ENCODE measurements at regions not wholly inside any gene's neighbourhood (a gene's known extent, or its start where the extent isn't known, plus 50 kb on each side); places are given as distances from the start of the nearest gene placed in this dataset.
A peak's percentile ranks its signal among the peaks of the same experiment; 100 is the strongest.

- FAIRE-seq = no peak
Observed at GRCh38 chr4:4689694-4690440, 148.0 kb upstream of the STX18 start.

DNA sequence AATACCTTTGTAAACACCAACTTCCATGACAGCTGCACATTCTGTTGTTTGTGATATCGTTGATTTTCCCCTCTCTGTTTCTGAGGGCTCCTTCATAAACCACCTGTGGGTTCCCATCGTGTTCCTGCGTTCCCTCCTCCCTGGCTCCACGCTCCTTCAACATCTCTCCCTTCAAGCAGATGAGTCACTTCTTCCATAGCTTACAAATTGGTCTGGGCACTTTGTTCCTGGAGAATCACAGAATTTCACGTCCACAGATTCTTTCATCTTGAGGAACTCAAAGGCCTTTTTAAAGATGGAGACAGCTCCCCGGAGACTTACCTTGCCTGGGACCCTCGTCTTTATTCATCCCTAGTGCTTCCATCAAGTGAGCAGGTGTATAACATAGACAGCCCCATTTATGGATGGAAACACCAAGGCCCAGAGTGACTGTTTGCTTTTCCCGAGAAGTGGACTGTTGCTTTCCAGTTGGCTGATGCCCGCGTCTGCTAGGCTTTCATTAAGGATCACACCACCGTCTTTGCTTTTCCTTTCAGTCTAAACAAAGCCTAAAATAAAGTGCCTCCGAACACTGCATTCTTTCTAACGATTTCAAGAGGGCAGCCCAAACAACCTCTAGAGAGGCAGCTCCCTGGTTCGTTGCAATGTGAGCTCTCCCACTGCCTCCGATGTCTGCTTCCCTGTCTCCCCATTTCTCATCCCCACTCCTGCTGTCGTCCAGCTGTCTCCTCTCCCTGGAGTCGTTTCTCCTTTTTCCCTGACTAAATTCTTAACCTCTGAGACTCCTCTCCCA lies 146.3 kb upstream of the STX18 start:
- no peak for FAIRE-seq

DNA sequence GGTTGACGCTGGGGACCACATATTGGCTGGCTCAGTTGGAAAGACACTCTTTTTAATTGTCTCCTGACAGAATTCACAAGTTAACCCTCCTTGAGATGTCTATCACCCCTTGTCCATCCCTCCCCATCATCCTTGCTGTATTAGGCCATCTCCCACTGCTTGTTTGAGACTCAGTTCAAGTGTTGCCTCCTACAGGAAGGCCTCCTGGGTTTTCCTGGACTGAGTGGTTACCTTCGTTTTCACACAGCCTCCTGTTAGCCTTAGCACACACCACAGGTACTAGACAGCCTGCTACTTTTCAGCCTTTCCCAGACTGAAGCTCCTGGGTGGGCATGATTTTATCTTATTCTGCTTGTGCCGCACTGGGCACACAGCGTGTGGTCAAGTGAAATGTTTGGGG lies 145.3 kb upstream of the STX18 start:
- FAIRE-seq = no peak

DNA sequence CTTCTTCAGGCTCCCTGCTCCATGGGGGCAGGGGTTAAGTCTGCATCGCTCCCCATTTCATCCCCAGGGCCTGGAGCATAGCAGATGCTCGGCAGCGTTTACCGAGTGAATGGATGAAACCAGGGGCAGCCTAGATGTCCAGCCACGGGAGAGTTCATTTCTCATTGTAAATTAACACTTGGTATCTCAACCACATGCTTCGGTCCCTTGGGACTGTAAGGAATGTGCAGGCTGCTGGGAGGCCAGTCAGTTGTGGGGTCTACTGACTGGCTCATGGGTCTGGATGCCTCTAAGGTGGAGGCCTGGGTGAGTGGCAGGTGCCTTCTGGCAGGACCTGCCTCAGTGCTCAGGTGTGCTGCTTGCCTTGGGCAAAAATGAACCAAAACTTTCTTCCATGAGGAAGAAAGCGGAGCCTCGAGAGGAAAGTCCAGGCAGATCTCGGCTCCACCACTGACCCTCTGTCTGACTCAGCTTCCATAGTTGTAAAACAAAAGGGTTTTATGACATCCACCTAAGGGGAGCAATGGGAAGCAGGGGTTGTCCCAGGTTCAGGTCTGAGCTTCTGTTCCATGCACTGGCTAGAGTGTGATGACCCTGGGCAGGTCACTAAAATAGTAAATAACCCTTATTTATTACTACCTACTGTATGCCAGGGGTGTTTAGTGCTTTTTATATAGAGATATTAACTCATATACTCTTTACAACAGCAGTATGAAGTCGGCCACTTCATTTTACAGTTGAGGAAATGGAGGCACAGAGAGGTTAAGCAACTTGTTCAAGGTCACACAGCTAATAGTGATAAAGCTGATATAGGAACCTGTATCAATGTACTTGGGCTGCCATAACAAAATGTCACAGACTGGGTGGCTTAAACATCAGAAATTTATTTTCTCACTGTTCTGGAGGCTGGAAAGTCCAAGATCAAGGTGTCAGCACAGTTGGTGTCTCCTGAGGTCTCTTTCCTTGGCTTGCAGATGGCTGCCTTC lies 144.3 kb upstream of the STX18 start:
- FAIRE-seq = no peak

DNA sequence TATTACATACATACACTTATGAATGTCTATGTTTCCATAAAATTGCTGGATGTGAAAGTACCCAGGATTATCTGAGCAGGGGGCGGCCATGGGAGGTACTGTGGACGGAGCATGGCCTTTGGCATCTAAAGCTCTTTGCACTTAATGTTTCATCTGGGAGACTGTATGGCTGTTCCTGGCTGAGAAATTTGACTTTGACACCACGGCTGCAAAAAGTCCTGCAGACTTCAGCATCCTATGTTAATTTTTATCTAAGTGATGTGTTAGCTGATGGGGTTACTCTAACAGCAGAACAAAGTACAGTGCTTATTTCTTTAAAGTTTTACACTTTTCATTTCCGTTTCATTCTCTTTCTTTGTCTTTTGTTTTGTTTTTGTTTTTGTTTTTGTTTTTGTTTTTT lies 139.8 kb upstream of the STX18 start:
- FAIRE-seq = no peak

DNA sequence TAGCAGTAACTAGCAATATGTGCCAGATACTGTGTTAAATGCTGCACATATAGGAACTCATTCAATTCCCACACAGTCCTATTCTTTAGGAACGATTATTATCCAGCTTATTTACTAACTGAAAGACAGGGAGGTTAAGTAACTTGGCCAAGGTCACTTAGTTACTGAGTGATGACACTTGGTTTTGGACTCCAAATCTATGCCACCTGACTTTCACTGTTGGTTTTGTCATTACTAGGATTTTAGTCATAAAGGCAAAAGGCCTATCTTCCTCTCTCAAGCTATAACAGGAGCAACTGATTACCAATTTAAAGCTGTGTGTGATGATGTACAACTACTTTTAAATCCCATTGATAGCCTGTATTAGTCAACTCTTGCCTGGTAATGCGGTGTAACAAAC lies 138.9 kb upstream of the STX18 start:
- FAIRE-seq = no peak

GRCh38 chr4:4680243-4680642 lies 138.4 kb upstream of the STX18 start:
- FAIRE-seq = no peak

GRCh38 chr4:4677556-4678522 lies 136.0 kb upstream of the STX18 start:
- peak; percentile 79 for FAIRE-seq

DNA sequence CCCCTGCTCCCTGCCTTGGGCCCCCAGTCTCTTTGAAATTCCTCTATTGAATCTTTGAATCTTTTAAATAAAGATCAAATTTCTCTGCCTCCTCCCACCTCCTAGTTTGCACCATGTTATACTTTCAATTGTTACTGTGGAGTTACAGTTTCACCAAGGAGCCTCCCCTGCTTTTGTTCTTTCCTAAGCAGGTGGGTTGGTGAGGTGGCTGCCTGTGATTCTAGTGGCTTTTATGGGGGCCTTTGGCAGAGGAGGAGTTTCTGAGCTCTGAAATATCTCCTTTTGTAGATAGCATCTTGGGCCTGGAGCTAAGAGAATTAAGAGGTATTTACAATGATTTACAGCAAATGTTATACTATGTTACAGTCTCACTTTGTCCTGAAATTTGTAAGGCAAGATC lies 133.8 kb upstream of the STX18 start:
- no peak for FAIRE-seq

- FAIRE-seq = no peak
Observed at GRCh38 chr4:4675051-4675581, 133.3 kb upstream of the STX18 start.

DNA sequence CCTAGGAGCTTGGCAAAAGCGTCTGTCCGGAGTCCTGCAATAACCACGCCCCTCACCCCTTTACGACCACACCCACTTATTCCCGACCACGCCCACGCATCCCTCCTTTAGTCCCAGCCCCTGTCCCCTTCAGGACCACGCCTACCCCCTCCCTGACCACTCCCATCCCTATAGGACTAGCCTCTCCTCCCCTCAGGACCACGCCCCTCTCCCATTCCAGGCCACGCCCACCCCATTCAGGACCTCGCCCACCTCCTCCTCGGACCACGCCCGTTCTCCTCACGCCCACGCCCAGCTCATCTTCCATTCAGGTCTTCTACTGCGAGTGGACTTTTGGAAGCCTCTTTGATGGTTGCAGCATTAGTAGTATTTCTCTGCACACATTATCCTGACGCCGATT lies 131.2 kb upstream of the STX18 start:
- FAIRE-seq = peak; percentile 96

- no peak for FAIRE-seq
Observed at GRCh38 chr4:4672402-4672801, 130.6 kb upstream of the STX18 start.

DNA sequence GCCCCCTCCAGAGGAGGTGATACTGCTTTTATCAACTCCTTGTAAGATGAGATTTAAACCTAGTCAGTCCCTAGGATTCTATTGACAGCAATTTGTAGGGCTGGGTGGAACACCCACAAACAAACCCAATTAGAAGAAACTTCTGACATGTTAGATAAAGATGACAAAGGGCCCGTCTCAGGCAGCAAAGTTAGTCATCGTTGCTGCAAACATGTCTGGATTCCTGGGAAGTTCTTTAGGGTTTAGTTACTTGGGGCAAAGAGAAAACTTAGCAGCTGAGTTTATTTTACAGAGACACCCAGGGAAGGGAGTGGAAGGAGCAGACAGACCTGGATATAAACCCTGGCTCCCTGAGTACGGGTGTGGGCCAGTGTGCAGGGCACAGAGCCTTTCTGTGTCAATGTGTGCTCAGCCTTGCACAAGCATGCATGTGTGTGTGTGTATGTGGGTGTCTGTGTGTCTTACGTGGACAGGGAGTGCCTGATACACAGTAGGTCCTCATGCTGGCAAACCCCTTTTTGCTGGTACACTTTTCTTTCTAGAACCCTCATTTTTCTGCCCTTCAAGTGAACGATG lies 130.0 kb upstream of the STX18 start:
- FAIRE-seq = peak; percentile 47

DNA sequence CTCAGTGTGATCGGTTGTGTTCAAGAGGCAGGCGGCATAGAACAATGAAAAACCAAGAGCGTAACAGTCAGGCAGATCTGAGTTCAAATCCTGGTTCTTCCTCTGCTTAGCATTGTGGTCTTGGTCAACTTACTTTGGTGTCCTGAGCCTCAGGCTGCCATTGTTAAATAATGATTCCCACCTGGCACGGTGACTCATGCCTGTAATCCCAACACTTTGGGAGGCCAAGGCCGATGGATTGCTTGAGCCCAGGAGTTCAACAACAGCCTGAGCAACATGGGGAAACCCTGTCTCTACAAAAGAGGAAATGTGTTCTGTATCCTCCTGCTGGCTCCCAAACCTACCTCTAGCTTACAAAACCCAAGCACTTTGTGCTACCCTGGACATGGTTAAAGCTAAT lies 129.0 kb upstream of the STX18 start:
- FAIRE-seq = no peak

DNA sequence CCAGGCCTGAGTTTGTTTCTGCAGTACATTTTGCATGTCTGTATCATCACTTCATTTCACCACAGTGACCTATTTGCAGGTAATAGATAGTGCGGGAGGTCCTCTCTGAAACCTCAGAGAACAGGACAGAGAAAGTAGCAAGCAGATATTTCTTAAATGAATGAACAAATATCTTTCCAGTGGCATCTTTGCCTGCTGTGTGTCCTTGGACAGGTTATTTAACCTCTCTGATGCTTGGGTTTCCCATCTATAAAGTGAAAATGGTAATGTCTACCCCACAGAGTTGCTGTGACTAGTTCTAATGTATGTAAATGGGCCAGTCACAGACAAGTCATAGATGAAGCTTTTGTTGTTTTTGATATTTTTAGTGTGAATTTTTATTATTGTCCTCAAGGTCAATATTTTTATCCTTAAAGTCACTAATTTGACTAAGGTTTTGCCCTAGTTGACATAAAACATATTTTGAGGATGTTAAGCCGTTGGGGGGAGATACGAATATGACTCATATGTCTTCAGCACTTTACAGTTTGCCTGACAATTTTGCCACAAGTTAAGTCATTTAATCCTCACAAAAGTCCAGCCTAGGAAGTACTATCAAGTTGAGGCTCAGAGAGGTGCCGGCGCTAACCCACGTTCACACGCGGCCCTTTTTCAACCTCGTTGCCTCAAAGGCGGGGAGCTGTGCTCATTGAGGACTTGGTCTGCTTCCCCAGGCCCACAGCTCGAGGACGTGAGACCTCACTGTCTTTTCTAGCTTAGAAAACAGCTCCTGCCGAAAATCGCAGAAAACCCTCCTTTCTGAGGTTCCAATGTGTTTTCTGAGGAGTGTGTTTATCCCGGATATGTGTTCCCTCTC lies 126.7 kb upstream of the STX18 start:
- no peak for FAIRE-seq

DNA sequence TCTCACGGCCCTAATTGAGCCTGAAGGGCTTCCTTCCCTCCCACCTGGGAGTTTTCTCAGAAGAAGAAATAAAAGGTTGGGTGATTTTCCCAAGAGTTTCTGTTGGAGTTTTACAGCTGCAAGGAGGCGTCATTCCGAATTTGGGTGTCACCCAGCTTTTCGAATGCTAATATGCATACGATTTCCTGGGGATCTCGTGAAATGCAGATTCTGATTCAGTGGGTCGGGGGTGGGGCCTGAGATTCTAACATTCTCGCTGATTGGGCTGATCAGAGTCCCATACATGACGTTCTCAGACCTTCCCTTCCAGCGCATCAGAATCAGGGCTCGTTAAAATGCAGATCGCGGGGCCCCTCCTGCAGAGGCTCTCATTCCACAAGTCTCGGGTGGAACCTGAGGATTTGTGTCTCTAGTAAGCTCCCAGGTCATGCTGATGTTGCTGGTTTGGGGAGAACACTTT lies 125.8 kb upstream of the STX18 start:
- no peak for FAIRE-seq

DNA sequence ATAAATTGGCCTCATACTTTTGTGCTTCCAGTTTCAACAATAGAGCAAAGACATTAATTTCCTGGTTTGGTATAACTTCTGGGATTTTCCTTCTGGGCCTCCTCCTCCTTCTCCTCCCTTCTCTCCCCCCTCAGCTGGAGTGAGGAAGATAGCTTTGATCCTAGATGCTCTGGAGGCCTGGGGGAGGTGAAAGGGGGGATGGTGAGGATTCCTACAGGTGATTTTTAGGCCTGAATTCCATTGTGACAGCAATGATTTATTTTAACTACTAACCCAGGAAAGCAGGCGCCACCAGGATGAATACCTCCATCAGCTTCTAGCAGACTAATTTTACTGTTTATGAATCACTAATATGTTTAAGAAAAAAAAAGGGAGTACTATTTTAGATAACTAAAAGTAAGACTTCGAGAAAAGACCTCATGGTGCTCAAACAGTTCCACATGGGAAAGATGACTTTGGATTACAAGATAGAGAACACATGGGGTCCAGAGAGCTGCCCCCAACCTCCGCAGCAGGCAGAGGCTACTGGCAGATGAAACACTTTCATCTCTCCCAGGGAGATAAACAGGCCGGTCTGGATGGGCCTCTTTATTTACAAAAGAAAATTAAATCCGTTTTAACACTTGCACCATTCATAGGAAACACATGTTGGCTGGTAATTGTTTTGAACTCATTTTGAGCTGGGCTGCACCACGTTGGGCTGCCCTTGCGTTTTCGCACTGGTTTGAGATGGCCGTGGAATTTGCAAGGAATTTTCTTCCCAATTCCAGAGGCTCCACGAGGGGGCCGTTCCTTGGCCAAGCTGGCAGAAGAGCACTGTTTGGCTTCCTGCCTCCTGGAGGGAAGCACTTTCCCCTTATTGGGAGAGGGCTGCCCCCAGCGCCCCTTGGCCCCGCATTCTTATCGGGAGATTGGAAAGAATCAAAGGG lies 125.1 kb upstream of the STX18 start:
- FAIRE-seq = no peak

GRCh38 chr4:4666187-4666586 lies 124.3 kb upstream of the STX18 start:
- no peak for FAIRE-seq

GRCh38 chr4:4664234-4664633 lies 122.4 kb upstream of the STX18 start:
- no peak for FAIRE-seq
